Sciatic nerve (tissue), 2 donors: ENCODE measurements at regions not wholly inside any gene's neighbourhood (a gene's known extent, or its start where the extent isn't known, plus 50 kb on each side); places are given as distances from the start of the nearest gene placed in this dataset.
"Not testable (repeated sequence)": the region's sequence is repeated elsewhere in the genome, so short reads cannot be mapped to it uniquely, and the experiment has no call there.

Source experiments
- ATAC-seq: fragments of 200-7000 bp; cut with Tn5 transposase; one replicate; pipeline ENCODE4 v1.9.1; 2020; ENCODE audit warnings: mild to moderate bottlenecking, moderate library complexity
- DNase-seq: peaks from one replicate; pipeline ENCODE4 v3.0.0-alpha.2; 2020; ENCODE audit warnings: low spot score
- intact Hi-C: fragments of 100-400 bp; cut with DNase I; formaldehyde crosslinking; loops from one replicate; pipeline ENCODE4 v1.14.2; 2022
- donor health status: DM: no; HTN: no; CAD: no.
- donor health status: DM: no; HTN: no; CAD: no.

DNA sequence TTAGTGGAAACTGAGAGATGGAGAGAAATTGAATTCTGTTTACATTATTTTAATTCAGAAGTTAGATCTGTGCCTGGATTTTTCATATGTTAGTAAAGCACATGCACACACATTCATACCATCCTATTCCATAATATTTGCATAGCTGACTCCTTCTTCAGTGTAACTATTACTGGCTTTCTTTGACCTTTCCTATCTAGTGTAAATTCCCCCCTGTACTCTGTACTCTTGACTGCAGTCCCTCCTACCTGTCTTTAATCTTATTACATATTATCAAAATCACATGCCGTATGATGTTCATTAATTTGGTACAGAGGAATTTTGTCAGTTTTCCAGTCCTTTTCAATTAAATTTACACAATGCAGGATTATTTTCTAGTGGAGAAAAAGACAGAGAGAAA lies 417.0 kb upstream of the SOX5 start:
- ATAC-seq = no peak
- DNase-seq = no peak
- intact Hi-C loops = loop anchor here (5.0 kb wide), 1 partner anchor 301 kb away; no protein-coding TSS in a partner anchor

DNA sequence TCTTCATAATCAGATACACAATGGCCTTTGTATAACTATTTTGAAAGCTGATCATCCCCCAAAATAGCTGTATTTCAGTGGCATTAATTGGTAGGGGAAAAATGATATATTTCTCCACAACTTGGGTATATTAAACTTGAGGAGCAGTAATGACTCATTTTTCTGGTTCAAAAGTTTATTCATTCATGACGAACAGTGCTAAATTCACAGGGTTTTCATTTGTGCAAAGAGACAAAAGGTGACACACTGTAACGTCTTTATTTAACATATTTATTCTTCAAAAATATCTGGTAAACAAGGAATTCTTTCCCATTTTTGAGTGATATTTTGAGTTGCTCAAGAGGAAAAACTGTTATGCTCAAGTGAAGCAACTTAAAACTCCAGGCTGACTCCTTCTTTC lies 415.5 kb upstream of the SOX5 start:
- ATAC-seq (no peak), DNase-seq (no peak)
- intact Hi-C loops = loop anchor here (5.0 kb wide), 1 partner anchor 302 kb away; no protein-coding TSS in a partner anchor

DNA sequence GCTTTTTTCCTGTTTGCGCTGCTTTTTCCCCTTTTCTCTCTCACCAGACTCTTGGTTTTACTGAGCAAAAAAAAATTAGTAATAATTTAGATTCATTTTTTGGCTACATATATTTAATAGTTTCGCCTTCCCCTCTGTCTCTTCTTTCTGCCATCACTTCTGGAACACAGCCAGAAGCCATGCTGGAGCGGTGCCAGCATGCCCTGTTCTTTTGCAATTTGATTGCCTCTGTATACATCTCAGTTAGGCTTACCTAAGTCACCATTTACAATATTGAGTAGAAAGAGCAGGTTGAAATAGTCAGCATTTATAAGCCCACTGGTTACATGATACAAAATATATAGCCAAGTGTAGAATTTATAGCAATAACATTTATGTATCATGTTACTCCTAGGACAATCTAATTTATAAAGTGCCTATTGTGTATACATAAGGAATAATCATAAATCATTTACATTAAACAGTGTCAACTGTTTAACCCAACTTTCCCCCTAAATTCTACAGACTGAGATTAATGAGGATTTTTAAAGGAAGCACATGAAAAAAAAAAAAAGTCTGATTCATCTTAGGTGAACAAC lies 413.8 kb upstream of the SOX5 start:
- intact Hi-C loops = no loop called here
- DNase-seq = no peak
- no peak for ATAC-seq

DNA sequence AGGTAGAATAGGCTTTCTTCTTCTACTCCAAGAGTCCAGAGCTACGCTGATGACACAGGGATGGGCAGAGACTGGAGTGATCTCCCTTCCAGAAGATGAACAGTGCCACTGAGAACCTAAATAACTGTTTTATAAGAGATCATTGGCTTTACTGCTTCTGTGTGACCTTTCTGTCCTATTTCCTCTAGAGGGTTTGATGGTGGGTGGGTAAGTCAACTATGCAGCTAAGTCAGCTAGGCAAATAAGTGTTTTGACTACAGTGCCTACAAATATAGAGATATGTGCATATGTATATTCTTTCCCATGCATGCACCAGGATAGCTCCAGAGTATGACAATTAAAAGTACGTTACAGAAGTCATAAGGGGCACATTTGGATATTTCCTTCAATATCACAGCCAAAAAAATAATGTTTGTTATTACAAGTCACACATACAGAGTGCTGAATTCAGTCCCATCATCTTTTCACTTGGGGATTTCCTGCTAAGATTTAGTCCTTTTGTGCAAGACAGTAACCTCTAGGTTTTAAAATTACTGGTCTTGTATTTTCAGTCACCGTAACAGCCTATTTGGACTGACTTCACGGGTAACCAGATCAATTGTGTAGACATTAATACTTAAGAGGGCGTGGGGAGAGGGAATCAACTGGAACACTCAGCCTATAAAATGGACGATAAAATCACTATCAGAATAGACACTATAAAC lies 412.6 kb upstream of the SOX5 start:
- ATAC-seq (no peak), DNase-seq (no peak)
- intact Hi-C loops = no loop called here

DNA sequence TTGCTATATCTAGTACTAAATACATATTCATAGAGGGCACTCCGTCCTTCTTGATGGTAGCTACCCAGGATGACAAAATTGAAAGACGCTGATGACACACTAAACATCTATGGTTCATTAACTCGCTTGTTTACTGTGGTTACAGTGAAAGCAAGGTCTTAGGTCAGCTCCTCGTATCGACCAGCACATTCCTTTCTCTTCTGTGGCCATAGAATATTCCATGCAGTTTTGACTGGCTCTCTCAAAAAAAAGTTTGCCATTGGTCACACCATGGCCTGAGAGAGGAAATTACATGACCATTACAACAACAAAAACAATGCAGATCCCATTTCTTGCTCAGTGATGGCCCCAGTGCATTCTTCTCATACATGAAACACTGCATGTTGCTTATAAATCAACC lies 411.4 kb upstream of the SOX5 start:
- DNase-seq = no peak
- ATAC-seq = no peak
- intact Hi-C loops = no loop called here

DNA sequence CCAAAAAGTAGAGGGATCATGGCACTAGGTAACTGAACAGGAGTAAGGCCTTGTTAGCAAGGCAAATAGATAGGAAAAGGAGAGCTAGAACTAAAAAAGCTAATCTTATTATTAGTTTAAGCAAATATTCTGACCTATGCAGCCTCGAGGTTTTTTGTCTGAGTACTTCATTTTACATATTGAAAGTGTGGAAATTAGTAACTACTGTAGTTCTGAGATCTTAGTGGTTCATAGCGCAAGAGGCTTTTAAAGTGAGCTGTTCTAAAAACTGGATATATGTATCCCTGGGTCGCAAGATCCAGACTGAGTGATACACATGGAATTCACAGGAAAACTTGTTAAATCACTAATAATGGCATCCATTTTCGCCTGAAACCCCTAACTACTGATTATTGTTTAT lies 411.0 kb upstream of the SOX5 start:
- ATAC-seq (no peak), DNase-seq (no peak)
- intact Hi-C loops = no loop called here

DNA sequence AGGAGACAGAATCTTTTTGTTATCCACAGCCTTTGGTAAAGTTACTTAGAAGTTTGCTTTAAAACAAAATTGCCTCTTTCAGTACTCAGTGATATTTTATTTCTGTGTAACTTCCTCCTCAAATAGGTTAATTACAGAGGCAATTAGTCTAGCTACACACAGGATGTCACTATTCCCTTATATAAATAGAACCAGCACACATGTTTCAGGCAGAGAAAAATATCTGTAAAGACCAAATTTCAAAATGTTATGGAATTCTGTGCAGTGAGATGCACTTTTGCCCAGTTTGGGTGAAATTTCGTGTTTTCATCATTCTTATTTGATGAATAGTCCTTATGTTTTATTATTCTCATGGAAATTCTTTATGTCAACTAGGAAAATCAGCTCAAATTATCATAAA lies 410.6 kb upstream of the SOX5 start:
- ATAC-seq (peak; percentile 30), DNase-seq (no peak)
- intact Hi-C loops = no loop called here

DNA sequence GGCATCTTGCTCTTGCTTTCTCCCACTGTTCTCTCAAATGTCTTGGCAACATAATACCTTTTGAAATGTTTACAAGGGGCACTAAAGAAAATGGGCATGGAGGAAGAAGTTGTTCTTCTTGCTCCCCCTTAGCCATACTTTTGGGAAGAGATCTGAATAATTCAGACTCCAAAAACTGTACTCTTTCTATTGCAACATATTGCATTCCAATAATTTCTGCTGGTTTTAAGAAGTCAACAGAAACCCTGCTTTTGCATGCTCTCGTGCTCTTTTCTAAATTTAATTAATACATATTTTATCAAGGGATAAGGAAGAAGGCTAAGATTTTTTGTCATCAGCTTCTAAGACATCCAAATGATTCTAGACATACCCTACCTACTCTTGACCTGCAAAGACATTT lies 409.9 kb upstream of the SOX5 start:
- ATAC-seq (no peak), DNase-seq (no peak)
- intact Hi-C loops = no loop called here

DNA sequence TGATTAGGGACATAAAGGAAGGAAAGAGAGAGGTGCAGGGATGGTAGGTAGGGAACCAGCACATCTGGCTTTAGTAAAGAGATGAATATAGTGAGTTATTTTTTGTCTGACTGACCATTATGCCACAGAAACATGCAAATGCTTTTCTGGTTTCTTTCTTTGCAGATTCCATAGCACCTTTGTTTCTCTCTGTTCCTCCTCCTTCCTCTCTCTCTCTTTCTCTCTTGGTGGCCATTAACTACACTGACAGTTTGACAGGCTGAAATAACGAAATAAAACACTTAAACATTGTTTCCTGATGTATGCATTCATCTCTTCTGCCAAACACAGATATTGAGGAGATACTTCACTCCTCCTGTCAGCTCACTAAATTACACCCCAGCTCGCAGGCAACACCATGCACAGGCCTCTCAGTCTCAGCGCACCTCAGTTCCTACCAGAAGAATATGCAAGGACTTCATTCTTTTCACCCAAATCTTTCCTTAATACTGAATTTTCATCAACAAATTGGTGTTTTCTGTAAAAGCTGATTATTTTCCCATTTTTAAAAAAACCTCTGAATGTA lies 406.9 kb upstream of the SOX5 start:
- no peak for ATAC-seq
- intact Hi-C loops = no loop called here
- DNase-seq = no peak

DNA sequence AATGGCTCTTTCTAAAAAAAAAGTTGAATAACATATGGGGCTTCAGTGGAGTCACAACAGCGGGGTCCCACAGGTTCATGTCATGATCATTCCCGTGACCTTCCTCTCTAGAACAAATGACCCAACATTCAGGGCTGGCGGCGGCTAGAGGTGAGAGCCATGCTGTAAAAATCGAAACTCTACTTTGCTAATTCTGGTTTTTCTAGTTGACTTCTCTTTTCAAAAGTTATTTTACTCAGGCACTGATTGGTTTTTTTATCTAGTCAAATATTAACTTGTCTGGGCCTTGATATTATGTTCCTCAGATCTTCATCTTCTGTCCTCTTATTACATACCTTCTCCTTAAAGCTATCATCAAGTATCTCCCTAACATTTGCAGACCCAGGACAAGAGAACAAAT lies 402.9 kb upstream of the SOX5 start:
- ATAC-seq (no peak), DNase-seq (no peak)
- intact Hi-C loops = no loop called here

DNA sequence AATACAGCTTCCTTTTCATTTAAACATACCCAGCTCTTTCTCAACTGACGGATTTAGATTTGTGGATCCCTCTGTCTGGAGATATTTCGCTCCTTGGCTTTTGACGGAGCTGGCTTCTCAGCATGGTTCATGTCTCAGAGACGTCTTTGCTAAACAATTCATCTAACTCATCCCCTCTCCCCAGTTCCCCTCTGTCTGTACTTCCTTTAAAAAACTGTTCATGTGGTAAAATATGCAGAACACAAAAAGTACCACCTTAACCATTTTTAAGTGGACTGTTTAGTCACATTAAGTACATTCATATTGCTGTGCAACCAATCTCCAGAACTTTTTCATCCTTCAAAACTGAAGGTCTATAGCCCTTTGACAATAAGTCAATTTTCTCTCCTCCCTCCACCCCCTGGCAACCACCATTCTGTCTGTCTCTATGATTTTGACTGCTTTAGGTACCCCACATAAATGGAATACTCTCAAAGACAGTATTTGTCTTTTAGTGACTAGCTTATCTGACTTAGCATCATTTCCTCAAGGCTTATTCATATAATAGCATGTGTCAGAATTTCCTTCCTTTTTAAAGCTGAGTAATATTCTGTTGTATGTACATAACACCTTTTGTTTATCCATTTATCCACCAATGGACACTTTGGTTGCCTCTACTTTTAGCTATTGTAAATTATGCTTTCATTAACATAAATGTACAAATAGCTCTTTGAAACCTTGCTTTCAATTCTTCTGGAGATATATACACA lies 399.8 kb upstream of the SOX5 start:
- intact Hi-C loops = no loop called here
- ATAC-seq = no peak

DNA sequence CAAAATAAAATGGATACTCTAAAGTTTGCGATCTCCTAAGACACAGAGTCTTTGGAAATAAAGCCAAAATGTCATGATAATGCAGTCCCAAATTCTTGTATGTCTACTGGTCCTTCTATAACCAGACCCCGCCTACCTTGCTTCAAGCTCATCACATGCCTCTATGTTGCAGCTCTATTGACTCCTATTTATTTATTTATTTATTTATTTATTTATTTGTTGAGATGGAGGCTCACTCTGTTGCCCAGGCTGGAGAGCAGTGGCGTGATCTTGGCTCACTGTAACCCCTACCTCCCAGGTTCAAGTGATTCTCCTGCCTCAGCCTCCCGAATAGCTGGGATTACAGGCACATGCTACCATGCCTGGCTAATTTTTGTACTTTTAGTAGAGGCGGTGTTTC lies 398.7 kb upstream of the SOX5 start:
- intact Hi-C loops, ATAC-seq: not testable (repeated sequence)

More for the DNA sequence above, 399.8 kb upstream of the SOX5 start:
- no peak for DNase-seq

DNA sequence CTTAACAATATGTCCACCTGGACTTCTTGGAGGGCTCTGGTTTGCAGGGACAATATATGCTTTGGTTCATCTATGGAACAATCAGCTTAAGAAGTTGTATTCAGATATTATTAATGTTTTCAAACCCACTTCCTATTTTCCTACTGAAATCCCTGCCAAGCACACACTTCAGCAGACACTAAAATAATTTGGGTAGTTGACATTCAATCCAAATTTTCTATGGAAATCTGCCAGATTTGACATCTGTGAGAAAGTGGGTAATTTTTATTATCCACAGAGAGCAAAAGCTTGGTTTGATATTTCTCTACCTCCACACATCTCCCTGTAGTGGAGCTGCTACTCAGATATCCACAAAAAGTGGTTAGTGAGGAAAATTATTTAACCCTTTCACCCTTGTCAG lies 378.8 kb upstream of the SOX5 start:
- intact Hi-C loops = no loop called here
- DNase-seq (no peak), ATAC-seq (no peak)

More for the DNA sequence above, 398.7 kb upstream of the SOX5 start:
- DNase-seq = not testable (repeated sequence)

DNA sequence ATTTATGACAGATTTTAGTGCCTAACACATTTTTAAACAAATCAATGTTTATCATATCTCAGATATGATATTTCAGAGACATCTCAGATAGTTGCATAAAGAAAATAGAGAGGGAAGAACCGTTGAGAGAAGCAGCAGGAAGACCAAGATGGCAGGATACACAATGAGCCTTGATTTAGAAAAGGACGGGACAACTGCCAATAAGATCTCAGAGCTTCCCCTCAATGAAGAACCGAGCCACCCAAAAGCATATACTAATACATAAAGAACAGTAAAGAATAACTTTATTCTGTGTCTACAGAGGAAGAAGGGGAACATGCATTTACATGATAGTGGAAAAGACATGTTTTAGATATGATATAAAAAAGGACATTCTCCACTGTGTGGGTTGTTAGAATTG lies 375.9 kb upstream of the SOX5 start:
- intact Hi-C loops = no loop called here
- ATAC-seq (no peak), DNase-seq (no peak)

DNA sequence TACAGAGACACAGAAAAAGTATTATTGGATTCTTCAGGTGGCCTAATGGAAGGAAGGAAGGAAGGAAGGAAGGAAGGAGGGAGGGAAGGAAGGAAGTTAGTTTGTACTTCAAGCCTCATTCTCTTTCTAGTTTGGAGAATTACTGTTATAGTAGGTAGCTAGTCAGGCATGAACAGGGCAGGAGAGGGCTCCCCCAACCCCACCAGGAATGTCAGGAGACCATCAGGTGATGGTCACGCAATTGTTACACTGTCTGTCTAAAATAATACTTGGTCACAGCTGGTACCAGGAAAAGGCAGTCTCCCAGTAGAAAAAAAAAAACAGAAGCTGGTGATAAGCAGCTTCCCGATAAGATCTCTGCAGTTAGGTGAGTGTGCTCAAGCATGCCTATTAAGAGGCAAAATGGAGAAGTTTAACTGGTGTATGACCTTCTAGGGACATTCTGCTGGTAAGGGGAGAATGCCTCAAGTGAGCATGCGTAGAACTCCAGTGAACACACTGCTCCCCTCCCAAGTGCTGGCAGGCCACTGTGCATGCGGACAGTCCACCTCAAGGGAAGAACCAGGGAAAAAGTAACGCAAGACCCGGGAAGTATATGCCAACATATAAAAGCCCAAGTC lies 358.4 kb upstream of the SOX5 start:
- DNase-seq = no peak
- intact Hi-C loops = no loop called here
- no peak for ATAC-seq

DNA sequence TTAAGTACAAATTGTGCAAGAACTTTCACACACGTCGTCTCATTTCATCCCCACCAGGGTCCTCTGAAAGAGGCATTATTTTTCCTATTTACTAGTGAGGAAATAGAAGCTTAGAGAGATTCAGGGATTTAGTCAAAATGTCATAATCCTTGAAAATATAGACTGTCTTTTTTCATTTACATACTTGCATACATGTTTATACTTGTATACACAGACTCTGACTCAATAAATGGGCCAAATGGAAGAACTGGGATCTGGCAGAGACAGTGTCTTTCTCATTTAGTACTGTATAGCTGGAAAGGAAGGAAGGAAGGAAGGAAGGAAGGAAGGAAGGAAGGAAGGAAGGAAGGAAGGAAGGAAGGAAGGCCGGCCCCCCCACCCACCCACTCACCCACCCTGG lies 357.7 kb upstream of the SOX5 start:
- intact Hi-C loops = no loop called here
- ATAC-seq = no peak
- DNase-seq = no peak

DNA sequence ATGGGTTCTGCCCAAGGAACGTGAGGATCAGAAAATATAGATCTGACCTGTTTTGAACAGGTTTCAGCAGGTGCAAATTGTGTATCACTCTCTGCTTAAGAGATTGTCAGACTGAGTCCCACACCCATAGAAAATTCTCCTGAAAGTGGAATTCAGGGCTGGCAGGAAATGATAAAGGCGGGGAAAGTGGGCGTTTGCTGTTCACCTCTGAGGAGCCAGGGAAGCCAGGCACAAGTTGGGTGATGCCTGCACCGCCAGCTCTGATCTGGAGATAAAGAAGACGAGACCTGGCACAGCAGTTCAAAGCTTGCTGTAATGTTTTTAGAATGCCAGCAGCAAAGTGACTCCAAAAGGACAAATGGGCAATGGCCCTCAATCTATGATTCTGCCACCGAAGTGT lies 356.5 kb upstream of the SOX5 start:
- no peak for DNase-seq
- ATAC-seq = no peak
- intact Hi-C loops = no loop called here

DNA sequence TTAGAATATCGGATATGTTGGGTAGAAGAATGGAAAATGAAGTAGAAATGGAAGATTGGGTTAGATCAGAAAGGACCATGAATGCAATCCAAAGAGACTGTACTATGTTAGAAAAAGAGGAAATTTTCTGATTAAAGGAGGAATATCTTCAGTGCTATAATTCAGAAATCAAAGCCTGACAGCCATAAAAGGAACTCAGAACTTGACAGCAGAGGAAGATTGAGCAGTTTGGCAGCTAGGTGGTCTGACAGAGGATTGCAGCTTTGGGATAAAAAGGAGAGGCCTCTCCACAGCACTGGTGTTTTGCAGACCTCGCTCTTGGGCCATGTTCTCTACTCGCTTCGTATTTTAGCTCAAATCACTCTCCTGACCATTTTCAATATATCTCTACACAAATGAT lies 354.8 kb upstream of the SOX5 start:
- intact Hi-C loops = no loop called here
- DNase-seq = no peak
- no peak for ATAC-seq

DNA sequence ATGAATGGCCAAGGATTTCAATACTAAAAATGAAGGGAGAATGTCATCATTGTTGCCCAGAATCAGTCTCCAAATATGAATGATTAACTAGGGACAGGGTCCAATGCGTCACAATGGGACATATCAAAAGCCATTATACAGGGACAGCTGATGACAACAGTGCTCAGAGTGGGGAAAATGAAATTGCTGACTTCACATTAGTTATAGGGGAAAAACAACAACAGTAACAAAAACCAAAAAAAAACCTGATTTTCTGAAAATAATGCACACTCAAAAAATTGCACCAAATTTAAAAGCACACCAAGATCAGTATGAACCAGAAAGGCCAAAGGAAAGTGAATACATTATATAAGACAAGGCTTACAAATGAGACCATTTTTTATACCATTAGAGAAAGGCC lies 353.2 kb upstream of the SOX5 start:
- no peak for ATAC-seq
- intact Hi-C loops = no loop called here
- DNase-seq = no peak

DNA sequence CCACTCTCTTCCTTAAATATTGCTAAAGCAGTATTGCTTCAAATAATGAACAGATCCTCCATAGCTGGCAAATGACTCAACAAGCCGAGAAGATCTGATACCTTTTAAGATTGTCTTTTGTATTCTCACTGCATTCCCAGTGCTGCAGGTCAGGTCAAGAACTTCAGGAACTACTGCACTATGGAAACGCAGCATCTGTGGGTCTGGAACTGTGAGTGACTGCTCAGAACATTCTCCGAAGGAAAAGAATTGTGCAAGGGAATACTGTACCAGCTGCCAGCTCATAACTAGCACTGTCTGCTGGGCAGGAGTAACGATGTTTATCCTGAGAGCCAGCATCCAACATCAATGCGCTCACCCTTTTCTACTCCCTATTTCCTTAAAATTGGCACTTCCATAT lies 348.0 kb upstream of the SOX5 start:
- intact Hi-C loops = no loop called here
- ATAC-seq (no peak), DNase-seq (no peak)
